ENCODE measurements at regions not wholly inside any gene's neighbourhood (a gene's known extent, or its start where the extent isn't known, plus 50 kb on each side); places are given as distances from the start of the nearest gene placed in this dataset.

DNA sequence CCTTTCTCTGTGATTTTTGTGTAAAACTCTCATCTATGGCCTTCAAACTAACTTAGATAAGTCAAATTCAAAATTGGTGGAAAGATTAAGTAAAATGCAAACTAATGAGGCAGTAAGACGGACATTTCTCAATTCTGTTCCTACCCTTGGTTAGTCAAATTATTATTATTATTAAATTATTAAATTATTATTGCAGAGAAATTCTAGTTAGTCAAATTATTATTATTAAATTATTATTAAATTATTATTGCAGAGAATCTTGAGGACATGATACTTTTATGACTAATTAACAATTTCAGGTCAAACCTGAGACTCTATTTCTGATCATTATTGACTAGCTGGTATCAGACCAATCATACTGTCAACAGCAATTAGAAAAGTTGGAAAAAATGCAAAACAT is 845.0 kb upstream of the NECTIN3 start:
- TF ChIP-seq CBX5 (IDR thresholded peaks at IDR 0.05; ENCODE audit: low read depth) (no peak), RFX5 (IDR thresholded peaks at IDR 0.05; ENCODE audit: low read depth, low read length) (no peak), TCF7 (IDR thresholded peaks at IDR 0.05; ENCODE audit: borderline replicate concordance) (no peak), RCOR1 (conservative IDR thresholded peaks at IDR 0.05; ENCODE audit: low read depth, low read length) (no peak), SMARCA5 (IDR thresholded peaks at IDR 0.05) (no peak), RAD21 (IDR thresholded peaks at IDR 0.05; ENCODE audit: insufficient read depth, low read depth, low read length) (no peak), JUNB (IDR thresholded peaks at IDR 0.05) (no peak), STAT1 (conservative IDR thresholded peaks at IDR 0.05) (no peak)
- TF ChIP-seq, protein P1, sequence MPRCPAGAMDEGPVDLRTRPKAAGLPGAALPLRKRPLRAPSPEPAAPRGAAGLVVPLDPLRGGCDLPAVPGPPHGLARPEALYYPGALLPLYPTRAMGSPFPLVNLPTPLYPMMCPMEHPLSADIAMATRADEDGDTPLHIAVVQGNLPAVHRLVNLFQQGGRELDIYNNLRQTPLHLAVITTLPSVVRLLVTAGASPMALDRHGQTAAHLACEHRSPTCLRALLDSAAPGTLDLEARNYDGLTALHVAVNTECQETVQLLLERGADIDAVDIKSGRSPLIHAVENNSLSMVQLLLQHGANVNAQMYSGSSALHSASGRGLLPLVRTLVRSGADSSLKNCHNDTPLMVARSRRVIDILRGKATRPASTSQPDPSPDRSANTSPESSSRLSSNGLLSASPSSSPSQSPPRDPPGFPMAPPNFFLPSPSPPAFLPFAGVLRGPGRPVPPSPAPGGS (IDR thresholded peaks at IDR 0.05; ENCODE audit: borderline replicate concordance, insufficient read depth, low read depth, low read length, poor library complexity, severe bottlenecking) = no peak
- TF ChIP-seq, protein P2, sequence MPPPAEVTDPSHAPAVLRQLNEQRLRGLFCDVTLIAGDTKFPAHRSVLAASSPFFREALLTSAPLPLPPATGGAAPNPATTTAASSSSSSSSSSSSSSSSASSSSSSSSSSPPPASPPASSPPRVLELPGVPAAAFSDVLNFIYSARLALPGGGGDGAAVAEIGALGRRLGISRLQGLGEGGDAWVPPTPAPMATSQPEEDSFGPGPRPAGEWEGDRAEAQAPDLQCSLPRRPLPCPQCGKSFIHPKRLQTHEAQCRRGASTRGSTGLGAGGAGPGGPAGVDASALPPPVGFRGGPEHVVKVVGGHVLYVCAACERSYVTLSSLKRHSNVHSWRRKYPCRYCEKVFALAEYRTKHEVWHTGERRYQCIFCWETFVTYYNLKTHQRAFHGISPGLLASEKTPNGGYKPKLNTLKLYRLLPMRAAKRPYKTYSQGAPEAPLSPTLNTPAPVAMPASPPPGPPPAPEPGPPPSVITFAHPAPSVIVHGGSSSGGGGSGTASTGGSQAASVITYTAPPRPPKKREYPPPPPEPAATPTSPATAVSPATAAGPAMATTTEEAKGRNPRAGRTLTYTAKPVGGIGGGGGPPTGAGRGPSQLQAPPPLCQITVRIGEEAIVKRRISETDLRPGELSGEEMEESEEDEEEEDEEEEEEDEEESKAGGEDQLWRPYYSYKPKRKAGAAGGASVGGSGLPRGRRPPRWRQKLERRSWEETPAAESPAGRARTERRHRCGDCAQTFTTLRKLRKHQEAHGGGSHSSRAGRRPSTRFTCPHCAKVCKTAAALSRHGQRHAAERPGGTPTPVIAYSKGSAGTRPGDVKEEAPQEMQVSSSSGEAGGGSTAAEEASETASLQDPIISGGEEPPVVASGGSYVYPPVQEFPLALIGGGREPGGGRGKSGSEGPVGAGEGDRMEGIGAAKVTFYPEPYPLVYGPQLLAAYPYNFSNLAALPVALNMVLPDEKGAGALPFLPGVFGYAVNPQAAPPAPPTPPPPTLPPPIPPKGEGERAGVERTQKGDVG (CRISPR knock-in tag; IDR thresholded peaks at IDR 0.05) = no peak
- no TSS peak for BruUV-seq (replicated peaks)
- Histone ChIP-seq H3K79me2 (ENCODE audit: control insufficient read depth, insufficient read depth, low read length) (no peaks in the 10 kb centered on the region), H3K4me3 (no peak overlapping the region), H3K9ac (ENCODE audit: control insufficient read depth, insufficient read depth, low read length) (no peak overlapping the region), H3K9me3 (replicated peaks; ENCODE audit: control insufficient read depth, insufficient read depth, low read length) (no peaks in the 10 kb centered on the region), H3K36me3 (ENCODE audit: control insufficient read depth in 2 of 2, insufficient read depth in 2 of 2, low read length in 1 of 2) (no peaks in the 10 kb centered on the region), H2AFZ (ENCODE audit: control insufficient read depth, low read depth, low read length) (no peak overlapping the region), H4K20me1 (ENCODE audit: control insufficient read depth, insufficient read depth) (no peaks in the 10 kb centered on the region), H3K27me3 (replicated peaks in 1 of 2; ENCODE audit: control insufficient read depth in 2 of 2, insufficient read depth in 2 of 2, low read length in 1 of 2) (no peaks in the 10 kb centered on the region), H3K4me2 (ENCODE audit: control insufficient read depth, insufficient read depth) (no peak overlapping the region), H3K27ac (ENCODE audit: control insufficient read depth, insufficient read depth) (no peak overlapping the region), H3K4me1 (ENCODE audit: control insufficient read depth, insufficient read depth, low read length) (no peaks in the 10 kb centered on the region)
- FAIRE-seq (no peak), ATAC-seq (no peak), DNase-seq (ENCODE audit: low read depth, low spot score) (no peak)
- ChIA-PET SMC1A (ENCODE audit: uncharacterized antibody, unreplicated experiment) (no interaction called here), CTCF (no interaction called here), RAD21 (ENCODE audit: unreplicated experiment) (no interaction called here), POLR2A (no interaction called here)
- in situ Hi-C loops (cut with MboI) = no loop called here
- WGBS (ENCODE audit: insufficient coverage, insufficient replicate concordance, low lambda C conversion rate, missing lambda C conversion rate) = 4% methylated on average over 1 of the region's 1 CpG
- intact Hi-C loops (cut with micrococcal nuclease; ENCODE audit: unreplicated experiment) = no loop called here

Data from GM12878 (cell line).